ENCODE measurements at regions not wholly inside any gene's neighbourhood (a gene's known extent, or its start where the extent isn't known, plus 50 kb on each side); places are given as distances from the start of the nearest gene placed in this dataset.

DNA sequence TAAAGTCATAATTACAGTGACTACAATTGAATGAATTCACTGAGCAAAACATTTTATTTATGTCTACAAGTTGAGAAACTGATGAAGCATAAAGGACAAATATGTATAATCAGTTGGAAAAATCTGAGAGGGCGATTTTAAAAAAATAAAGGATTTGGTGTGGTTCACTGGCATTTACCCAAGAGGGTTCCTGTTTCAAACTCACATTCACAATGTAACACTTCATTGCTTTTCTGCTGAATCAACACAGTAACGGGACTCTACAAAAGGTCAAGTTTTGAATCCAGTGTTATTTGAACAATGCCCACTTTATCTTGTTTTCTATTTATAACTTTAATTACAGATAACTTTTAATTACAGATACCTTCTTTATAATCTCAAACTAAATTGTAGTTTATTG, 138.6 kb downstream of the NUDT12 start:
- Histone ChIP-seq H3K4me3 (ENCODE audit: low read depth in 2 of 2, low read length in 2 of 2) (no peak overlapping the region), H3K27ac (ENCODE audit: low read length) (no peak overlapping the region), H3K9me3 (ENCODE audit: control insufficient read depth, insufficient read depth, low read depth, low read length) (no peaks in the 10 kb centered on the region), H3K36me3 (ENCODE audit: control insufficient read depth, insufficient read depth, low read length) (no peaks in the 10 kb centered on the region; the same call in 1 of the 2 replicates), H3K4me1 (ENCODE audit: control insufficient read depth, insufficient read depth, low read length) (no peaks in the 10 kb centered on the region), H3K27me3 (ENCODE audit: control insufficient read depth, insufficient read depth, low read length) (no peaks in the 10 kb centered on the region)
- TF ChIP-seq, protein P1, sequence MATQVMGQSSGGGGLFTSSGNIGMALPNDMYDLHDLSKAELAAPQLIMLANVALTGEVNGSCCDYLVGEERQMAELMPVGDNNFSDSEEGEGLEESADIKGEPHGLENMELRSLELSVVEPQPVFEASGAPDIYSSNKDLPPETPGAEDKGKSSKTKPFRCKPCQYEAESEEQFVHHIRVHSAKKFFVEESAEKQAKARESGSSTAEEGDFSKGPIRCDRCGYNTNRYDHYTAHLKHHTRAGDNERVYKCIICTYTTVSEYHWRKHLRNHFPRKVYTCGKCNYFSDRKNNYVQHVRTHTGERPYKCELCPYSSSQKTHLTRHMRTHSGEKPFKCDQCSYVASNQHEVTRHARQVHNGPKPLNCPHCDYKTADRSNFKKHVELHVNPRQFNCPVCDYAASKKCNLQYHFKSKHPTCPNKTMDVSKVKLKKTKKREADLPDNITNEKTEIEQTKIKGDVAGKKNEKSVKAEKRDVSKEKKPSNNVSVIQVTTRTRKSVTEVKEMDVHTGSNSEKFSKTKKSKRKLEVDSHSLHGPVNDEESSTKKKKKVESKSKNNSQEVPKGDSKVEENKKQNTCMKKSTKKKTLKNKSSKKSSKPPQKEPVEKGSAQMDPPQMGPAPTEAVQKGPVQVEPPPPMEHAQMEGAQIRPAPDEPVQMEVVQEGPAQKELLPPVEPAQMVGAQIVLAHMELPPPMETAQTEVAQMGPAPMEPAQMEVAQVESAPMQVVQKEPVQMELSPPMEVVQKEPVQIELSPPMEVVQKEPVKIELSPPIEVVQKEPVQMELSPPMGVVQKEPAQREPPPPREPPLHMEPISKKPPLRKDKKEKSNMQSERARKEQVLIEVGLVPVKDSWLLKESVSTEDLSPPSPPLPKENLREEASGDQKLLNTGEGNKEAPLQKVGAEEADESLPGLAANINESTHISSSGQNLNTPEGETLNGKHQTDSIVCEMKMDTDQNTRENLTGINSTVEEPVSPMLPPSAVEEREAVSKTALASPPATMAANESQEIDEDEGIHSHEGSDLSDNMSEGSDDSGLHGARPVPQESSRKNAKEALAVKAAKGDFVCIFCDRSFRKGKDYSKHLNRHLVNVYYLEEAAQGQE (IDR thresholded peaks at IDR 0.05; ENCODE audit: insufficient read depth in 1 of 2, low read depth in 2 of 2, low read length in 1 of 2) = no peak
- TF ChIP-seq, protein P2, sequence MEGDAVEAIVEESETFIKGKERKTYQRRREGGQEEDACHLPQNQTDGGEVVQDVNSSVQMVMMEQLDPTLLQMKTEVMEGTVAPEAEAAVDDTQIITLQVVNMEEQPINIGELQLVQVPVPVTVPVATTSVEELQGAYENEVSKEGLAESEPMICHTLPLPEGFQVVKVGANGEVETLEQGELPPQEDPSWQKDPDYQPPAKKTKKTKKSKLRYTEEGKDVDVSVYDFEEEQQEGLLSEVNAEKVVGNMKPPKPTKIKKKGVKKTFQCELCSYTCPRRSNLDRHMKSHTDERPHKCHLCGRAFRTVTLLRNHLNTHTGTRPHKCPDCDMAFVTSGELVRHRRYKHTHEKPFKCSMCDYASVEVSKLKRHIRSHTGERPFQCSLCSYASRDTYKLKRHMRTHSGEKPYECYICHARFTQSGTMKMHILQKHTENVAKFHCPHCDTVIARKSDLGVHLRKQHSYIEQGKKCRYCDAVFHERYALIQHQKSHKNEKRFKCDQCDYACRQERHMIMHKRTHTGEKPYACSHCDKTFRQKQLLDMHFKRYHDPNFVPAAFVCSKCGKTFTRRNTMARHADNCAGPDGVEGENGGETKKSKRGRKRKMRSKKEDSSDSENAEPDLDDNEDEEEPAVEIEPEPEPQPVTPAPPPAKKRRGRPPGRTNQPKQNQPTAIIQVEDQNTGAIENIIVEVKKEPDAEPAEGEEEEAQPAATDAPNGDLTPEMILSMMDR (IDR thresholded peaks at IDR 0.05) = no peak
- no peak for TF ChIP-seq SIN3A (IDR thresholded peaks at IDR 0.05; ENCODE audit: borderline replicate concordance, insufficient read depth, low read depth, low read length)
- no peak for TF ChIP-seq TCF7L2 (IDR thresholded peaks at IDR 0.05; ENCODE audit: low read depth, low read length)
- no peak for TF ChIP-seq POLR2AphosphoS5 (IDR thresholded peaks at IDR 0.05; ENCODE audit: low read depth, low read length)
- no peak for DNase-seq (ENCODE audit: low read depth, low spot score)
- intact Hi-C loops (cut with micrococcal nuclease; ENCODE audit: unreplicated experiment) (no loop called here), in situ Hi-C loops (cut with HindIII; ENCODE audit: low pct_unique_long_range_greater_than_20kb, low sequenced_read_pairs) (no loop called here)
- ATAC-seq = no peak
- ChIA-PET CTCF (no interaction called here), POLR2A (no interaction called here)
- BruUV-seq (replicated peaks) = no TSS peak

DNA sequence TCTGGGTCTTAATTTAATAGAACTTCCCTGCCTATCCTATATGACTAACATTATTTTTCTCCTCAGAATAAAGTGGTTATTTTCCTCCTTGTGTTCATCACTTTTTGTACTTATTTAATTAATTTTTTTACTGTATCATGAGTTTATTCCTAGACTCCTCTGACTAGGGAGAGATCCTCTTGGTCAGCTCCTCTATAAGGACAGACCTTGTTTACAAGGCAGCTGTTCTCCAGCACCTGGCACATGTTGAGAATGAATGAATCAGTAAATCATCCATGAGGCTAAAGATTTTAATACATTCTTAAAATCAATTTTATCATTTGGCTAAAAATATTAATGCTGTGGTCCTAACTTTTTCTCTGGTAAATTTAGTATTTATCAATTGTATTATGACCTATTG, 139.8 kb downstream of the NUDT12 start:
- Histone ChIP-seq H3K36me3 (ENCODE audit: control insufficient read depth, insufficient read depth, low read length) (no peaks in the 10 kb centered on the region; the same call in 1 of the 2 replicates), H3K27ac (ENCODE audit: low read length) (no peak overlapping the region), H3K4me1 (ENCODE audit: control insufficient read depth, insufficient read depth, low read length) (no peaks in the 10 kb centered on the region), H3K4me3 (ENCODE audit: low read depth in 2 of 2, low read length in 2 of 2) (no peak overlapping the region), H3K9me3 (ENCODE audit: control insufficient read depth, insufficient read depth, low read depth, low read length) (no peaks in the 10 kb centered on the region), H3K27me3 (ENCODE audit: control insufficient read depth, insufficient read depth, low read length) (no peaks in the 10 kb centered on the region)
- ChIA-PET POLR2A (no interaction called here), CTCF (no interaction called here)
- TF ChIP-seq SIN3A (IDR thresholded peaks at IDR 0.05; ENCODE audit: borderline replicate concordance, insufficient read depth, low read depth, low read length) (no peak), TCF7L2 (IDR thresholded peaks at IDR 0.05; ENCODE audit: low read depth, low read length) (no peak), POLR2AphosphoS5 (IDR thresholded peaks at IDR 0.05; ENCODE audit: low read depth, low read length) (no peak)
- TF ChIP-seq, protein P2 (IDR thresholded peaks at IDR 0.05) = no peak
- TF ChIP-seq, protein P1 (IDR thresholded peaks at IDR 0.05; ENCODE audit: insufficient read depth in 1 of 2, low read depth in 2 of 2, low read length in 1 of 2) = no peak
- DNase-seq (ENCODE audit: low read depth, low spot score) (no peak), ATAC-seq (no peak)
- no TSS peak for BruUV-seq (replicated peaks)
- intact Hi-C loops (cut with micrococcal nuclease; ENCODE audit: unreplicated experiment) = no loop called here
- in situ Hi-C loops (cut with HindIII; ENCODE audit: low pct_unique_long_range_greater_than_20kb, low sequenced_read_pairs) = no loop called here

Measured in Panc1 (cell line).